ENCODE measurements at regions not wholly inside any gene's neighbourhood (a gene's known extent, or its start where the extent isn't known, plus 50 kb on each side); places are given as distances from the start of the nearest gene placed in this dataset.

GRCh38 chr6:14390805-14391204 is 273.2 kb downstream of the CD83 start:
- TF ChIP-seq, protein P1, sequence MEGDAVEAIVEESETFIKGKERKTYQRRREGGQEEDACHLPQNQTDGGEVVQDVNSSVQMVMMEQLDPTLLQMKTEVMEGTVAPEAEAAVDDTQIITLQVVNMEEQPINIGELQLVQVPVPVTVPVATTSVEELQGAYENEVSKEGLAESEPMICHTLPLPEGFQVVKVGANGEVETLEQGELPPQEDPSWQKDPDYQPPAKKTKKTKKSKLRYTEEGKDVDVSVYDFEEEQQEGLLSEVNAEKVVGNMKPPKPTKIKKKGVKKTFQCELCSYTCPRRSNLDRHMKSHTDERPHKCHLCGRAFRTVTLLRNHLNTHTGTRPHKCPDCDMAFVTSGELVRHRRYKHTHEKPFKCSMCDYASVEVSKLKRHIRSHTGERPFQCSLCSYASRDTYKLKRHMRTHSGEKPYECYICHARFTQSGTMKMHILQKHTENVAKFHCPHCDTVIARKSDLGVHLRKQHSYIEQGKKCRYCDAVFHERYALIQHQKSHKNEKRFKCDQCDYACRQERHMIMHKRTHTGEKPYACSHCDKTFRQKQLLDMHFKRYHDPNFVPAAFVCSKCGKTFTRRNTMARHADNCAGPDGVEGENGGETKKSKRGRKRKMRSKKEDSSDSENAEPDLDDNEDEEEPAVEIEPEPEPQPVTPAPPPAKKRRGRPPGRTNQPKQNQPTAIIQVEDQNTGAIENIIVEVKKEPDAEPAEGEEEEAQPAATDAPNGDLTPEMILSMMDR (IDR thresholded peaks at IDR 0.05), result no peak
- TF ChIP-seq POLR2A (IDR thresholded peaks at IDR 0.05) (no peak), POLR2AphosphoS5 (IDR thresholded peaks at IDR 0.05) (no peak), EP300 (IDR thresholded peaks at IDR 0.05) (no peak)

All from upper lobe of left lung (tissue), 4 donors.